ENCODE measurements at regions not wholly inside any gene's neighbourhood (a gene's known extent, or its start where the extent isn't known, plus 50 kb on each side); places are given as distances from the start of the nearest gene placed in this dataset.

GRCh38 chrX:69107747-69108401 is 57.4 kb downstream of the PJA1 start:
- DNase-seq: no peak
- no peaks in the 10 kb centered on the region for H4K20me1 ChIP-seq (ENCODE audit: insufficient read depth, low read length)
- no peak overlapping the region for H3K4me3 ChIP-seq (ENCODE audit: low read length)
- no peaks in the 10 kb centered on the region for H3K9me2 ChIP-seq (replicated peaks; ENCODE audit: insufficient read depth, low read length)
- no peak overlapping the region for H2AFZ ChIP-seq (ENCODE audit: low read length)
- no peaks in the 10 kb centered on the region for H3K4me1 ChIP-seq (ENCODE audit: low read length)
- no peaks in the 10 kb centered on the region for H3K27me3 ChIP-seq (replicated peaks; ENCODE audit: insufficient read depth, low read length)
- no peaks in the 10 kb centered on the region for H3K79me2 ChIP-seq (ENCODE audit: low read length)
- no peak overlapping the region for H3K4me2 ChIP-seq (ENCODE audit: low read depth, low read length)
- H3K9me3 ChIP-seq (replicated peaks; ENCODE audit: insufficient read depth, low read length): no peaks in the 10 kb centered on the region
- H3K9ac ChIP-seq (ENCODE audit: low read length): no peak overlapping the region
- TF ChIP-seq EZH2 (optimal IDR thresholded peaks at IDR 0.05; ENCODE audit: low read depth, low read length): no peak
- TF ChIP-seq EZH2phosphoT487 (IDR thresholded peaks at IDR 0.05; ENCODE audit: low read length): no peak
- H3K27ac ChIP-seq (ENCODE audit: low read length): no peak overlapping the region
- no peaks in the 10 kb centered on the region for H3F3A ChIP-seq (ENCODE audit: insufficient read depth, low read length)
- no peaks in the 10 kb centered on the region for H3K36me3 ChIP-seq (replicated peaks; ENCODE audit: insufficient read depth, low read length)

GRCh38 chrX:69107231-69107739 is 58.0 kb downstream of the PJA1 start:
- Histone ChIP-seq H3K27me3 (replicated peaks; ENCODE audit: insufficient read depth, low read length) (no peaks in the 10 kb centered on the region), H3K9ac (ENCODE audit: low read length) (no peak overlapping the region), H3F3A (ENCODE audit: insufficient read depth, low read length) (no peaks in the 10 kb centered on the region)

GRCh38 chrX:69104756-69105434 is 60.4 kb downstream of the PJA1 start:
- no peak overlapping the region for H3K4me2 ChIP-seq (ENCODE audit: low read depth, low read length)
- no peak overlapping the region for H3K4me3 ChIP-seq (ENCODE audit: low read length)
- H3K36me3 ChIP-seq (replicated peaks; ENCODE audit: insufficient read depth, low read length): no peaks in the 10 kb centered on the region
- H3K4me1 ChIP-seq (ENCODE audit: low read length): no peaks in the 10 kb centered on the region
- no peaks in the 10 kb centered on the region for H4K20me1 ChIP-seq (ENCODE audit: insufficient read depth, low read length)
- no peaks in the 10 kb centered on the region for H3K79me2 ChIP-seq (ENCODE audit: low read length)
- no peaks in the 10 kb centered on the region for H3F3A ChIP-seq (ENCODE audit: insufficient read depth, low read length)
- H3K9me3 ChIP-seq (replicated peaks; ENCODE audit: insufficient read depth, low read length): no peaks in the 10 kb centered on the region
- TF ChIP-seq EZH2phosphoT487 (IDR thresholded peaks at IDR 0.05; ENCODE audit: low read length) (no peak), CTCF (IDR thresholded peaks at IDR 0.05; ENCODE audit: low read length) (no peak), EZH2 (optimal IDR thresholded peaks at IDR 0.05; ENCODE audit: low read depth, low read length) (no peak)
- DNase-seq: no peak
- H3K9ac ChIP-seq (ENCODE audit: low read length): no peak overlapping the region
- no peak overlapping the region for H2AFZ ChIP-seq (ENCODE audit: low read length)
- no peaks in the 10 kb centered on the region for H3K9me2 ChIP-seq (replicated peaks; ENCODE audit: insufficient read depth, low read length)
- no peak overlapping the region for H3K27ac ChIP-seq (ENCODE audit: low read length)
- H3K27me3 ChIP-seq (replicated peaks; ENCODE audit: insufficient read depth, low read length): no peaks in the 10 kb centered on the region

More at GRCh38 chrX:69107231-69107739, 58.0 kb downstream of the PJA1 start:
- Histone ChIP-seq H3K4me1 (ENCODE audit: low read length) (no peaks in the 10 kb centered on the region), H4K20me1 (ENCODE audit: insufficient read depth, low read length) (no peaks in the 10 kb centered on the region), H2AFZ (ENCODE audit: low read length) (no peak overlapping the region), H3K27ac (ENCODE audit: low read length) (no peak overlapping the region), H3K4me2 (ENCODE audit: low read depth, low read length) (no peak overlapping the region), H3K9me3 (replicated peaks; ENCODE audit: insufficient read depth, low read length) (no peaks in the 10 kb centered on the region), H3K79me2 (ENCODE audit: low read length) (no peaks in the 10 kb centered on the region), H3K4me3 (ENCODE audit: low read length) (no peak overlapping the region), H3K36me3 (replicated peaks; ENCODE audit: insufficient read depth, low read length) (no peaks in the 10 kb centered on the region), H3K9me2 (replicated peaks; ENCODE audit: insufficient read depth, low read length) (no peaks in the 10 kb centered on the region)
- no peak for TF ChIP-seq EZH2phosphoT487 (IDR thresholded peaks at IDR 0.05; ENCODE audit: low read length)
- no peak for TF ChIP-seq CTCF (IDR thresholded peaks at IDR 0.05; ENCODE audit: low read length)
- TF ChIP-seq EZH2 (optimal IDR thresholded peaks at IDR 0.05; ENCODE audit: low read depth, low read length): no peak
- no peak for DNase-seq

Data from MM.1S (cell line).